Right ventricle myocardium superior (tissue), 1 donor: ENCODE measurements at regions not wholly inside any gene's neighbourhood (a gene's known extent, or its start where the extent isn't known, plus 50 kb on each side); places are given as distances from the start of the nearest gene placed in this dataset.

Experiments
- ATAC-seq: fragments of 200-7000 bp; cut with Tn5 transposase; one replicate; pipeline ENCODE4 v1.9.1; 2020; ENCODE audit warnings: mild to moderate bottlenecking; ENCODE audit not compliant: poor library complexity
- DNase-seq: peaks from one replicate; pipeline ENCODE4 v3.0.0-alpha.2; 2020
- intact Hi-C: fragments of 100-400 bp; cut with DNase I; formaldehyde crosslinking; loops from one replicate; pipeline ENCODE4 v1.11.2; 2022
- donor health status: DM: no; HTN: yes; CAD: no; lungs with severe emphysema.

- no peak for DNase-seq
- intact Hi-C loops, result no loop called here
- peak; percentile 65 for ATAC-seq
Measured at GRCh38 chr9:99621040-99621439, 200.6 kb upstream of the NR4A3 start.

- intact Hi-C loops, result no loop called here
- DNase-seq, result no peak
- ATAC-seq, result no peak
Measured at GRCh38 chr9:99622679-99623078, 199.0 kb upstream of the NR4A3 start.

- intact Hi-C loops, result no loop called here
- DNase-seq (no peak), ATAC-seq (no peak)
Measured at GRCh38 chr9:99623780-99624364, 197.8 kb upstream of the NR4A3 start.

- intact Hi-C loops, result no loop called here
Measured at GRCh38 chr9:99624499-99625233, 197.0 kb upstream of the NR4A3 start.

GRCh38 chr9:99626426-99626825, 195.3 kb upstream of the NR4A3 start:
- intact Hi-C loops, result no loop called here
- ATAC-seq (no peak), DNase-seq (no peak)

More at GRCh38 chr9:99624499-99625233, 197.0 kb upstream of the NR4A3 start:
- no peak for ATAC-seq
- no peak for DNase-seq

- intact Hi-C loops, result no loop called here
- ATAC-seq (no peak), DNase-seq (no peak)
Measured at GRCh38 chr9:99628285-99628684, 193.4 kb upstream of the NR4A3 start.

- intact Hi-C loops, result no loop called here
- ATAC-seq, result no peak
Measured at GRCh38 chr9:99628849-99629620, 192.7 kb upstream of the NR4A3 start.

GRCh38 chr9:99632349-99633038, 189.2 kb upstream of the NR4A3 start:
- DNase-seq (no peak), ATAC-seq (no peak)
- intact Hi-C loops, result no loop called here

More at GRCh38 chr9:99628849-99629620, 192.7 kb upstream of the NR4A3 start:
- DNase-seq, result no peak

- DNase-seq (no peak), ATAC-seq (no peak)
- intact Hi-C loops, result no loop called here
Measured at GRCh38 chr9:99633265-99633664, 188.4 kb upstream of the NR4A3 start.

GRCh38 chr9:99634186-99634585, 187.5 kb upstream of the NR4A3 start:
- no peak for ATAC-seq
- DNase-seq, result no peak
- intact Hi-C loops, result no loop called here

- intact Hi-C loops, result no loop called here
- DNase-seq (no peak), ATAC-seq (no peak)
Measured at GRCh38 chr9:99635032-99635431, 186.7 kb upstream of the NR4A3 start.

GRCh38 chr9:99637641-99638040, 184.0 kb upstream of the NR4A3 start:
- ATAC-seq (no peak), DNase-seq (no peak)
- intact Hi-C loops, result no loop called here

- ATAC-seq, result no peak
- intact Hi-C loops, result no loop called here
- DNase-seq, result no peak
Measured at GRCh38 chr9:99638971-99639370, 182.7 kb upstream of the NR4A3 start.

GRCh38 chr9:99647604-99648003, 174.1 kb upstream of the NR4A3 start:
- DNase-seq, result no peak
- ATAC-seq, result no peak
- intact Hi-C loops, result no loop called here

GRCh38 chr9:99650187-99650874, 171.4 kb upstream of the NR4A3 start:
- no peak for ATAC-seq
- intact Hi-C loops, result no loop called here

GRCh38 chr9:99660191-99660636, 161.5 kb upstream of the NR4A3 start:
- DNase-seq, result no peak
- ATAC-seq, result peak; percentile 25
- intact Hi-C loops, result no loop called here

More at GRCh38 chr9:99650187-99650874, 171.4 kb upstream of the NR4A3 start:
- DNase-seq, result no peak

- intact Hi-C loops, result no loop called here
- ATAC-seq (no peak), DNase-seq (no peak)
Measured at GRCh38 chr9:99663297-99663696, 158.4 kb upstream of the NR4A3 start.

- intact Hi-C loops, result no loop called here
- ATAC-seq, result no peak
- no peak for DNase-seq
Measured at GRCh38 chr9:99663856-99664255, 157.8 kb upstream of the NR4A3 start.

GRCh38 chr9:99666571-99666970, 155.1 kb upstream of the NR4A3 start:
- intact Hi-C loops, result no loop called here
- DNase-seq (no peak), ATAC-seq (no peak)
